HG02938 (cell line): ENCODE measurements at regions not wholly inside any gene's neighbourhood (a gene's known extent, or its start where the extent isn't known, plus 50 kb on each side); places are given as distances from the start of the nearest gene placed in this dataset.

Source experiments
- ATAC-seq: cut with Tn5 transposase; IDR thresholded peaks from one replicate; pipeline ENCODE4 v1.9.1; 2021; ENCODE audit warnings: mild to moderate bottlenecking, moderate library complexity; ENCODE audit not compliant: unreplicated experiment

- no peak for ATAC-seq
Observed at GRCh38 chr5:54859316-54859715, 126.1 kb downstream of the ESM1 start.

DNA sequence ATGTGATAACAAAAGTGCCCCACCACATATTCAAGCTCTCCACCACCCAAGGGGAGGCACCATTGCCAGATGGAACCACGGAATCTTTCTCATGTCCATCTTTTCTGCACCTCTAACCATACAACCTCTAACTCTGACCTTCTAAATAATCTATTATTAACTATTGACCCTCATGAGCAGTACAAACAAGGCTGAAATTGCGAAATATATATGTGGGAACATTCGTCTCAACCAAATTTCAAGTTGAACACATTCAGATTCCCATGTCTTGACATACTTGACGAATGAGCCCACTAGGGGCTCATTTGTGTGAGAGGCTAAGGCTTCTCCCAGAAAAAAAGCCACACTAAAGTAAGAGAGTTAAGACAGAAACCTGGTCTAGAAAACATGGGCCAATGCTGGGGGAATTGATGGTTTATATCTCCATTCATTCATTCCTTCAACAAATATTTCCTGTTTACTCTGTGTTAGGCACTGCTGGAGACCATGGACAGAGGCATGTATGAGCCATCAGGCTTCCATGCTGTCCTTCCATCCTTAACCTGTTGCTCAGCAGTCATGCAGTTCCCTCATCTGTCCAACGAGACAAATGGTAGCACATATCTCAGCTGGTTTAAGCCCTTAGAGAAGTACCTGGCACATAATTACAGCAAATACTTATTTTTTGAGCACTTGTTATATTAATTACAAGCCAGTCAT lies 130.4 kb downstream of the ESM1 start:
- no peak for ATAC-seq

- no peak for ATAC-seq
Observed at GRCh38 chr5:54852007-54852406, 133.4 kb downstream of the ESM1 start.

DNA sequence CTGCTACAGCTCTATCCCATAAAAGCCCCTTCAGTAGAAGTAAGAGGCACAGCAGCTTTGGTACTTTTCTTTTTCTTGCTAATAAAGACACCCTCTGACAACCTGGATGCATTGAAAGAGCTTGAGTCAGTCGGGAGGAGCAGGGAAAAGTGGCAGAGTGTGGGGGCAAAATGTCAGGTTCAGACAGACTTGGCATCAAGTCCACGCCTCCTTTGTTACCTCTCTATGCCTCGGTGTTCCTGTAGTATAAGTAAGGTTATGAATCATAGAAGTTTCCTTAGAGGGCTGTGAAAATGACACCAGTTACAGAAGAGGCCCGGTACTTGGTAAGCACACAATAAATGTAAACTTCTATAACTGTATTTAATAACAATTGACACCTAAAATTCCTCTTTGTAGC lies 133.9 kb downstream of the ESM1 start:
- ATAC-seq, result no peak

- no peak for ATAC-seq
Observed at GRCh38 chr5:54848581-54848980, 136.8 kb downstream of the ESM1 start.

- ATAC-seq, result no peak
Observed at GRCh38 chr5:54845567-54845941, 139.8 kb downstream of the ESM1 start.

DNA sequence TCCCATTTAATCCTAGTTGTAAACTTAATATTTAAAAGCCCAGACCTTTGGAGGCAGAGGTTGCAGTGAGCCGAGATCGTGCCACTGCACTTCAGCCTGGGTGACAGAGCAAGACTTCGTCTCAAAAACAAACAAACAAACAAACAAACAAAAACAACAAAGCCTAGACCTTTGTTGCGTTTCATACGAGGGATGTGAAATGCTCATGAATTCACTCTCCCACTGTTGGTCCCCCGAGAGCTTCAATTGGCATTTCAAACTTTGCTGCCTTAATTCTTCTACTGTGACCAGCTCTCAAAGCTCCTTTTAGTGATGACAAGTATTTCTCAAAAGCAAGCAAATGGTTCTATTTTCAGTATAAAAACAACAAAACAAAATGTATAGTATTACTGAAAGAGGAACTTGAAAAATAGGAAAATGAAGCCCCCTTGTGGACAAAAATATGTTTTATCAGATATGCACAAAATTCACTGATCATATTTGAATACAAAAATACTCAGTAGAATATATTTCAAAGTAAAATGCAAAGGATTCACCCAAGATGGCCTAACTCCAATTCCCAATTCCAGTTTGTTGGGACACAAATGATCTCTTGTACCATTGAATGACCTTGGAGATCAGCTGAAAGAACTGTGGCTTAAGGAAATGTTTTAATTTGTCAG lies 140.4 kb downstream of the ESM1 start:
- no peak for ATAC-seq

DNA sequence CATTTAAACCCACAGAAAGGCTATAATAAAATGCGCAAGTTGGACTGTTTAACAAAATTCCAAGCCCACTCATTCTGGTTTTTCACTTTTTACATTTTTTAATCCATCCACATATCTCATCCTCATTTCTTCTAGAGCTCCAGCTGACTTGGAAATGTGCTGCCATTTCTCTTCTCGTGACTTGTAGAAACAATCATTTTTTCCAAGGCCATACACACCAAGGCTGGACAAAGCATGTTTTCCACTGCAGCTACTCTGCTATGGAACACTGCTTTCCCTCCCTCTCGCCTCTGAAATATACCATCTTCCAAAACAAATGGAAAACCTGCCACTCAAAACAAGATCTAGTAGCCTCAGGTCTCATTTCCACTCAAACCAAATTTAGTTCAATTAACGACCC lies 141.1 kb downstream of the ESM1 start:
- ATAC-seq, result no peak

DNA sequence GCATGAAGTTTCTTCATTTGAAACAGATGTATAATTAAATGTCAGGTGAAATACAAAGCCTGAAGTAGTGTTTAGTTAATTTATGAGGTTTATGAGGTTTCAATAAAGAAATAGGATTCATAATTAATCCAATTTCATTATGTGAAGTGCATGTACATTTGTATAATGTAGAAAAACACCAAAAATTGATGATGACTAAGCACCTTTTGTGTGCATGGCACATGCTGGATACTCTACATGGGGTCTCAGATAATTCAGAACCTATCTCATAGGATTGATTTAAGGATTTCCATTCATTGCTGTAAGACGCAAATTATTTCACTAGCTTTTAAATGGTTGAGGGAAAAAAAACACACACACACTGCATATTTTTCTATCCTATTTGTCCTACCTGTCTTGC lies 143.9 kb downstream of the ESM1 start:
- ATAC-seq, result no peak

- no peak for ATAC-seq
Observed at GRCh38 chr5:54838843-54839242, 146.6 kb downstream of the ESM1 start.

DNA sequence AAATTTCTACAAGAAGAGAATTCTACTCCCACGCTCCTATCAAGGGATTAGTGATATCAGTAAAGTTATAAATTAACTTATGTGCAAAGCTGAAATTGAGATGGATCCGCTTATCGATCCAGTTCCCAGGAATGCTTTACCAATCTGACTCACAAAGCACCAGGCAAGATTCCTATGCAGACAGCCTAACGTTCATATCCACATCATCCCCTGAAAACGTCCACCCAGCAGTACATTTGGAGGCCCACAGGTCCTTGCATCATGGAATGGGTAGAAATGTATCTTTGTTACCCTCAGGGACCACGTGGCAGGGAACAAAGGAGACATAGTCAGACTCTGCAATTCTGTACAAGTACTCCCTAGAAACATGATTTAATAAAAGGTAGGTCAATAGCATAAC lies 147.4 kb downstream of the ESM1 start:
- no peak for ATAC-seq

GRCh38 chr5:54837093-54837492 lies 148.3 kb downstream of the ESM1 start:
- ATAC-seq, result no peak

- no peak for ATAC-seq
Observed at GRCh38 chr5:54835647-54836046, 149.7 kb downstream of the ESM1 start.

GRCh38 chr5:54834121-54834842 lies 151.1 kb downstream of the ESM1 start:
- ATAC-seq, result no peak

- ATAC-seq, result no peak
Observed at GRCh38 chr5:54833590-54833989, 151.8 kb downstream of the ESM1 start.

- no peak for ATAC-seq
Observed at GRCh38 chr5:54832858-54833257, 152.5 kb downstream of the ESM1 start.

- no peak for ATAC-seq
Observed at GRCh38 chr5:54832045-54832444, 153.3 kb downstream of the ESM1 start.

DNA sequence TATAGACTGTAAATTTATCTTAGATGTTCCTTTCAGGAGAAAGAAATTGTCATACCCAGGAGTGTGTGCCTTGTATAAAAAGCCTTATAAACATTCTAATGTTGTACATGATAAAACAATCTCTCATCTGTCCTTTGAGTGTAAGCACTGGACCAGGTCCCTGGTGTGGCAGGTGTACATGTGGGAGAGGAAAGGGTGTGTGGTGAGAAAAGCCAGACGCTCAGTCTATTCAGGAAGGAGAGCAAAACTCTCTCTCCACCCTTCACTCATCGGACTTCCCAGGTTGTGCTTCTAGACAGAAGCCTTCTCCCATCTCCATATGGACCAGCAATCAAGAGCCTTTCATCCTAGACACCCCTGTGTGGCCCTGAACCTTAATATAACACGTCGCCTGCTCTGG lies 154.2 kb downstream of the ESM1 start:
- ATAC-seq, result no peak

GRCh38 chr5:54829676-54830535 lies 155.5 kb downstream of the ESM1 start:
- no peak for ATAC-seq

DNA sequence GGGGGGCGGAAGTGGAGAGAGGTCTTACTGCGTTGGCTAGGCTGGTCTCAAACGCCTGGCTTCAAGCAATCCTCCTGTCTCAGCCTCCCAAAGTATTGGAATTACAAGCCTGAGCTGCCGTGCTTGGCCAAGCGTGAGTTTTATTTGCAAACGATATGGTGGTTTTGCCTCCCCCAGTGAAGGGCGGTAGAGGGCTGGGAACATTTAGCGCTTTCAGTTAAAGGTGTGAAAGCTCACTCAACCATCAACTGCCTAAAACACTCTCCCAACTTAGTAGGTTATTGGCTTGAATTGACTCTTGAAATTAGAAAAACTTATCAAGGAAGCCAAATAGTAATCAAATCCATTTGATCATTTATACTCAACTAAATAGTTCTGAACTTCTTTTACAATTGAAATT lies 156.3 kb downstream of the ESM1 start:
- ATAC-seq, result no peak

GRCh38 chr5:54828151-54828550 lies 157.2 kb downstream of the ESM1 start:
- no peak for ATAC-seq
